Activated CD4-positive, alpha-beta T cell treated with anti-CD3 and anti-CD28 coated beads, Interleukin-2, amount 50 U/mL, for 16 hours (primary cell): ENCODE measurements at regions not wholly inside any gene's neighbourhood (a gene's known extent, or its start where the extent isn't known, plus 50 kb on each side); places are given as distances from the start of the nearest gene placed in this dataset.

ENCODE experiments used
- DNase-seq: peaks from one replicate; pipeline ENCODE4 v3.0.0-alpha.2; 2020

DNA sequence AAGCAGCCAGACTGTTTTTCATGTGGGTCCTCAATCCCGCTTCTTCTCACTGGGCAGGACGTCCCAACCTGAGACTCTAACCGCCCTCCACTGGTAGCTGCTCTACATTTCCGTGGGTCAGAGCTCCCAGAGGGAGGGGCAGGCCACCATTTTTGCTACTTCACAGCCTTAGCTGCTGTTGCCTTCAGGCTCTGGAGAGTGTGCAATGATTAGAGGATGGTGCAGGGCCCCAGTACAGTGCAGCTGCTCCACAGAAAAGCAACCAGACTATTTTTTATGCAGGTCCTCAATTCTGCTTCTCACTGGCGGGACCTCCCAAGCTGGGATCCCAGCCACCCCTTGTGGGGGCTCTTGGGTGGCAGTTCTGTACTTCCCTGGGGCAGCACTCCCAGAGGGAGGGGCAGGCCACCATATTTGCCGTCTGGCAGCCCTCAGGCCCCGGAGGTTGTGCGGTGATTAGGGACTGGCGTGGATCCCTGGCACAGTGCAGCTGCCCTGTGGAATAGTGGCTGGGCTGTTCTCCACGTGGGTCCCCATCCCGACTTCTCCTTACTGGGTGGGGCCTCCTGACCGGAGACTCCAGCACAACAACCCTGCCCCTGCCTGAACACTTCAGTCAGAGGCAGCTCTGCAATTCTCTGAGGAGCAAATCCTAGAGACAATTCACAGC is 647.6 kb upstream of the PKN2 start:
- no peak for DNase-seq

GRCh38 chr1:88039240-88039639 is 644.8 kb upstream of the PKN2 start:
- DNase-seq: no peak

DNA sequence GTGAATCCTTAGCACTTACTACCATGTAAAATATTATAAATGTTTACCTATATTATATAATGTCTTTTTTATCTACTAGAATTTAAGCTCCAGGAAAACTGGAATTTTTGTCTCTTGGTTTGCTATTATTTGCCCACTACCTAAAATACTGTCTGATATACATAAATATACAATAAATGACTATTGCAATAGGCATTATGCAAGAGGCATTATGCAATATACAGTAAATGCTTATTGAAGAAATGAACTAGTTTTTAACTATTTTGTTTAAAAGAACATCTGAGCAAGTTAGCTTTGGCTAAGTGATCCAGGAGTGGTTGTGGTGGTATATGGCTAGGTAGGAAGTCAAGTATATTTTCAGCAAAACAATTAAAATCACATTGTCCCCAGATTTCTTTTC is 640.2 kb upstream of the PKN2 start:
- no peak for DNase-seq

DNA sequence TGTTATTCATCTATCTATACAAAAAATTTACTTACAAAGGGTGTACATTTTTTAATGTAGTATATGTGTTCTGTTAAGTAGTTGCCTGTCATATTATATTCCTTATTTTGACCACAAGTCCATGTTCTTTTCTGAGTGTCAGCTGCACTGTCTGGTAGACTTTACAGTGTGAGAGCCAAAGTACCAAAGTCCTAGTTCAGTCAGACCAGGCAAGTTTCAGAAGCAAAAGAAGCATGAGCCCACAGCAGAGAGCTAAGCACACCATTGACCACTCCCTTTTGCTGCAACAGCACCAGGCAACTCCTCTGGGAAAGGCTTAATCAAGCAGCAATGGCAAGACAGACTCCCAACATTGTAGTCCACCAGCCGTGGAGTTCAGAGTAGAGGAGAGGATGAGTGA is 631.9 kb upstream of the PKN2 start:
- no peak for DNase-seq

DNA sequence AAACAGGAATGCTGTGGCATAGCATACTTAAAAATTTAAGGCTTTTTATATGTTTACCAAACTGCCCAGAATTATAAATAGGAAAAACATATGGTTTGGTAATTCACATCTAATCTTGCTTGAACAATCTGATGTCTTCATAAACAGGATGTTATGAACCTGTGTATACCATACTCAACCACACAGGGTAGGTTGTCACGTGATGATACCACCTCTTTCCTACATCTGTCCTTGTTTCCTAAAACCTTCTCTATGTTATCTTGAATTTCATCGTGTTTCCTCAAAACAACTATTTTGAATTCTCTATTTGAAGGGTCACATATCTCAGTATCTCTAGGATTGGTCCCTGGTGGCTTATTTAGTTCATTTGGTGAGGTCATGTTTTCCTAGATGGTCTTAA is 631.0 kb upstream of the PKN2 start:
- DNase-seq: no peak

DNA sequence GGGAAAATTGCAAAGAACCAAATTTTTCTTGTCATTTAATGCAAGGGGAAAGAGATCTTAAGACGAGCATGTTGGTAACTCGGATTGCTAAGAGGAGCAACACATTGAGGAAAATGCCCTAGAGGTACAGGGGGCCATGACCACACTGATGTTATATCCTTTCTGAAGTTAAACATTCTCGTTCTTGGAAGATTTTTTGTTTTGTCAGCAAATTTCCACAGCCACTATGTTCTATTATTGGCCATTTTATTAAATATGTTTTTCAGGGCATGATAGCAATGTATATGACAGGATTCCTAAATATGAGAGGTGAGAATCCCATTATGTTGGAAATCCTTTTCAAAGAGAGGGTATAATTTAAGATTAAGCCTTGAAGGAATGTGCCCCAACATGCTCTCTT is 627.2 kb upstream of the PKN2 start:
- no peak for DNase-seq

DNA sequence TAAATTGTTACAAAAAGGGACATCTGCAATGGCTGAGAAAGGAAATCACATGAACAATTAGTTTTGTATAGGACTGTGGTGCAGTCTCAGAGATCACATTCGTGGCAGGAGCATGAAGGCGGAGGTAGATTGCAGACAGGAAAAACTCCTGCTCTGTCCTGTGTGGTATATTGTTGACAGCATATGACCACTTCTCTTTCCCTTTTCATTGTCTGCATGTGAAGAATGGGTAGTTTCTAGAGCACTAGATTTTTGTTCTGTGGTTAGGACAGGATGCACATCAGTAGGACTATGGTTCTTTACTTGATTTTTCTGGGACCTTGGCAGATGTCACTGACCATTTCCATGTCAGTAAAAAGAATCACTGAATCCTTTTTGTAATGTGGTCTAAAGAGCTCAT is 625.9 kb upstream of the PKN2 start:
- no peak for DNase-seq

DNA sequence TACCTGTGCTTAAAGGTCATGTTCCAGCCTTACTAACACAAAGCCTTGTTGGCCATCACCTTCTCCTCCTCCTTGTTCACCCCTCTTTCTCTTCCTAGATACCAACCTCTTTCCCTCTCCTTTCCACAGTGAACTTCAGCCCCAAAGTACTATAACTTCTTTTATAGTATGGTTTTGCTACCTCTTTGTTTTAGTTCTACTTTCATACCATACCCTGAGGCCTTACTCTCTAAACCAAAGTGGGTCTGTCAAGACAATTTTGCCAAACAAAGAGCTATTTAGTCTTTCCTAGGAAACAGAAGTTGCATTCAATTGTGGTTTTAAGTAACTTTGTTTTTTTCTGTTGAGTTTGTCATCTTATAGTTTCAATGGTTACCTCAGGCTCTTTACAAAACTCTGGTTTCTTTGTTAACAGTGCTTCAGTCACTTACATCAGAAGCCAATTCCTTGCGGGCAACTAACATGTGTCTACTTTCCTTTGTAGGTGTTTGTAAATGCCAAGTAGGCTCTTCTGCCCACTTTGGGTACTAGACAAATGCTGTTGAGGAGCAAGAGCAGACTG is 623.9 kb upstream of the PKN2 start:
- DNase-seq: no peak

DNA sequence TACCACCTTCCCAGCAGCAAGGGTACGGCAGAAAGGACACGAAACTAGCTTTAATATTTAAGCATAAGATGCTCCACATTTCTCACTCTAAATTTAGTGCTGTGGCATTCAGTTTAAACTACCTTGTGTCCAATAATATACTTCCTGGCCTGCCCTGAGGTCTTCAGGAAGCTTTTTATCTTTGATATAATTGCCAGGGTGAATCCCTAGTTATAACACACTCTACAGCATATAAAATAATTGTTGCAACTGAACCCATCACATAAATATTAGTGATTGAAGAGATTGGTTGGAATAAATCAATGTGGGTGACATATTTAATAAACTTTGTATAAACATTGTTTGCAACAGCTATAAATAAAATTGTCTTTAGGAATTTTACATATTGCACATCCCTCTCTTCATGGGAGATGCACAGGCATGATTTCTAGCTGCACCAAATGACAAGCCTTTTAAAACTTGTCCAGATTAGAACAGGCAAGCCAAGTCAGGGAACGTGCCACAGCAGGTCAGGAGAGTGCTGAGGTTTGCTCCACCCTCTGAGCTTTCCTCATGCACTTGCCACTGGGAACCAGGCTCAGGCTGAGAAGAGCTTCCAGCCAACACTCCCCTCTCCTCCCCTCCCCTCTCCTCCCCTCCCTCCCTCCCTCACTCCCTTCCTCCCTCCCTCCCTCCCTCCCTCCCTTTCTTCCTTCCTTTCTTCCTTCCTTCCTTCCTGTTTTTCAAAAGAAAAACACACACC is 623.2 kb upstream of the PKN2 start:
- DNase-seq: no peak

GRCh38 chr1:88061492-88062177 is 622.4 kb upstream of the PKN2 start:
- peak; percentile 5 for DNase-seq

DNA sequence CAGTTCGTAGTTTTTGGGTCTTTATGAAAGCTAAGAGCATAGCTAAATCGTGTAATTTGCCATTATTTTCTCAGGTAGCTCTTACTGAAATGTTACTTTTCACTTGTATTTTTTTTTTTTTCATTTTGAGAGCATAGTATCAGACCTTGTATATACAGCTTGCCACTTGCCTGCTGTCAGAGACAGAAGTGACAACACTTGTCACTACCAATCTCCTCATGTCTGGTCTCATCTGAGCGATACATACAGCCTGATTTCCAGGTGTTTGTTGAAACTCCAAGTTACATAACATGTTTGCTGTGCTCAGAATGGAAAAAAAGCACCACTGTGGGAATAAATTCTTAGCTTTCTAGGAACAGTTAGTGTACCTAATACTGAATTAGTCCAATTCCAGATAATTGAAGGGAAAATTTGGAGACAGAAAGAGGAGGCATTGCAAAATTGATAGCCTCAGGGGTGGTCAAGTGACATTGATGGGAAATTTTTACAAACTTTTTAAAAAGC is 621.4 kb upstream of the PKN2 start:
- DNase-seq: no peak

- no peak for DNase-seq
Measured at GRCh38 chr1:88063605-88064004, 620.5 kb upstream of the PKN2 start.

- no peak for DNase-seq
Measured at GRCh38 chr1:88068407-88068960, 615.6 kb upstream of the PKN2 start.

DNA sequence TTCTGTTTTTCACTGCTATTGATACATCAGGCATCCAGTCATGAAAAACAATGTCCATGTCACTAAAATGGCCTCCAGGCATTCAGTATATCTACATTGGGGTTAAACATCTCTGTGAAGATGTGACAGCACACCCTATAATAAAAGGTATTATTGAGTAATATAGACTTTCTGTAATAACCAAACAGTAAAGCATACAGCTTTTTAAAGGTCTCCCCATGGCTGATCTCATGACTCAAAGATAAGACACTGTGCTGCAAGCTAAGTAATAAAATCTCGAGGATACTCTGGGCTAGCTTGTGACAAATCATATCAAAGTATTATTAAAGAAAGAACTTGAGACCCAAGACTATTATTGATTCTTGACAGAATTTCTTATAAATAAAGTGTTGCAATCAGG is 613.1 kb upstream of the PKN2 start:
- DNase-seq: no peak

GRCh38 chr1:88074661-88075060 is 609.4 kb upstream of the PKN2 start:
- no peak for DNase-seq

DNA sequence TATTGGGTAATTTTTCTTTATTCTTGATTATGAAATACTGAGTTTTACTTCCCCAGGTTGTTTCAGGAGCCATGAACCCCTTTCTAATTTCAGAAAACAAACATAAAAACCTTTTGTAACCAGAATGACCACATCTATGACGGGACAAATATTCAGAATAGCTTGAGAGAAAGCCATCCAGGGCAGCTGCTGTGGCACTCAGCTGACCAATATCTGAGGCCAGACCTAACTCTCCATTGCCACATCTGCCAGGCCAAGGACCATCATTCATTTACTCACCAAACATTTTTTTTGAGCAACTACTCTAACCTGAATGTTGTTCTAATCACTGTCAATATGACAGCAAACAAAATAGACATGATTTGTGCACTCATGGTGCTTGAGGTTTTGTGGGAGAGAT is 608.3 kb upstream of the PKN2 start:
- no peak for DNase-seq

- DNase-seq: no peak
Measured at GRCh38 chr1:88079036-88079435, 605.0 kb upstream of the PKN2 start.

DNA sequence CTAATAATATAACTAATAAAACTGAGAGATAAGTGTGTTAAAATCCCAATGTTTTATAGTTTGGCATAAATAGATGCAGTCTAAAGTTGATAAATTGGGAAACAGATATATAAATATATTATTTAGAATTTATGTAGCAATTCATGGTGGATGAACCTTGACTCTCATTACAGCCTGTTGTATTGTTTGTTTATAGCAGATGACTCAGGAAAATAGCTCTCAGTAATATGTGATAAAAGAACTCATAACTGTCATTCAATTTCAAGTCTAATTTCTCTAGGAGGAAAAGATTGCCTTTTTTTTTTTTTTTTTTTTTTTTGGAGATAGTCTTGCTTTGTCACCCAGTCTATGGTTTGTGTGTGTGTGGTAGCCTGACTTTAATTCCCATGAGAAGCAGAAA is 603.2 kb upstream of the PKN2 start:
- no peak for DNase-seq

GRCh38 chr1:88088481-88088880 is 595.6 kb upstream of the PKN2 start:
- DNase-seq: no peak

- DNase-seq: no peak
Measured at GRCh38 chr1:88089961-88090360, 594.1 kb upstream of the PKN2 start.

DNA sequence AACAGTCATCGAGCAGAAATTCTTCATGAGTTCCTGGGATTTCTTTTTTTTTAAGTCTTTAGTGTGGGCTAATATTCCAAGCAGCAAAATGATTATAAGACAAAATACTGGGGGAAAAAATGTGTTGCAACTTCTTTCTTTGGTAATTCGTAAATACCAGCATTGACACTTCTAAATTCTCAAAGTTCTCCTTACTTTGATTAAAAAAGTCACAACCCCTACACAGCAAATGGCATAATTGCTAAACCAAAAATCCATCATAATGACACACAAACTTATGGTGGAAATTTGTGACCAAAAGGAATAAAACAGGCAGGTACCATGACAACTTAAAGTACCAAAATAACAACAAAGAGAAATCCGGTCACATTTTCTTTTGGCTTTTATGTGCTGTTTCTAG is 585.2 kb upstream of the PKN2 start:
- no peak for DNase-seq

- DNase-seq: no peak
Measured at GRCh38 chr1:88101041-88101440, 583.0 kb upstream of the PKN2 start.

- no peak for DNase-seq
Measured at GRCh38 chr1:88104236-88104635, 579.8 kb upstream of the PKN2 start.
